Activated effector memory CD4-positive, alpha-beta T cell treated with anti-CD3 and anti-CD28 coated beads, Interleukin-2, amount 50 U/mL, for 16 hours (primary cell): ENCODE measurements at regions not wholly inside any gene's neighbourhood (a gene's known extent, or its start where the extent isn't known, plus 50 kb on each side); places are given as distances from the start of the nearest gene placed in this dataset.

Source experiments
- DNase-seq: peaks from one replicate; pipeline ENCODE4 v3.0.0-alpha.2; 2020

- DNase-seq: no peak
Measured at GRCh38 chr12:125436686-125437085, 371.5 kb downstream of the AACS start.

- no peak for DNase-seq
Measured at GRCh38 chr12:125440399-125440798, 375.2 kb downstream of the AACS start.

GRCh38 chr12:125443341-125443740, 378.1 kb downstream of the AACS start:
- DNase-seq: no peak

- DNase-seq: no peak
Measured at GRCh38 chr12:125451408-125451807, 386.2 kb downstream of the AACS start.

- DNase-seq: no peak
Measured at GRCh38 chr12:125453751-125454150, 388.5 kb downstream of the AACS start.

GRCh38 chr12:125454291-125454690, 389.1 kb downstream of the AACS start:
- no peak for DNase-seq

- DNase-seq: no peak
Measured at GRCh38 chr12:125454786-125455480, 389.7 kb downstream of the AACS start.

- no peak for DNase-seq
Measured at GRCh38 chr12:125455556-125455955, 390.3 kb downstream of the AACS start.

GRCh38 chr12:125458552-125459268, 393.5 kb downstream of the AACS start:
- no peak for DNase-seq

- DNase-seq: no peak
Measured at GRCh38 chr12:125461831-125462230, 396.6 kb downstream of the AACS start.

GRCh38 chr12:125463386-125463785, 398.2 kb downstream of the AACS start:
- no peak for DNase-seq

GRCh38 chr12:125467363-125467762, 402.1 kb downstream of the AACS start:
- DNase-seq: no peak

- DNase-seq: no peak
Measured at GRCh38 chr12:125469683-125470082, 404.4 kb downstream of the AACS start.

- no peak for DNase-seq
Measured at GRCh38 chr12:125470838-125471783, 405.9 kb downstream of the AACS start.

- no peak for DNase-seq
Measured at GRCh38 chr12:125473501-125473900, 408.3 kb downstream of the AACS start.

- no peak for DNase-seq
Measured at GRCh38 chr12:125487336-125487735, 422.1 kb downstream of the AACS start.

GRCh38 chr12:125491553-125491952, 426.3 kb downstream of the AACS start:
- DNase-seq: no peak

GRCh38 chr12:125492354-125493270, 427.4 kb downstream of the AACS start:
- DNase-seq: no peak

GRCh38 chr12:125493704-125494308, 428.6 kb downstream of the AACS start:
- no peak for DNase-seq

- DNase-seq: no peak
Measured at GRCh38 chr12:125503128-125503527, 437.9 kb downstream of the AACS start.

- DNase-seq: no peak
Measured at GRCh38 chr12:125509195-125509594, 444.0 kb downstream of the AACS start.
